Lung microvascular endothelial cell (primary cell): ENCODE measurements at regions not wholly inside any gene's neighbourhood (a gene's known extent, or its start where the extent isn't known, plus 50 kb on each side); places are given as distances from the start of the nearest gene placed in this dataset.
"Not testable (repeated sequence)": the region's sequence is repeated elsewhere in the genome, so short reads cannot be mapped to it uniquely, and the experiment has no call there.

Experiments
- DNase-seq, 2 donors: peaks; one replicate each; pipeline versions ENCODE4 v3.0.0 to v3.0.0-alpha.2; 2010; ENCODE audit warnings: low read depth in 2 of 2

DNA sequence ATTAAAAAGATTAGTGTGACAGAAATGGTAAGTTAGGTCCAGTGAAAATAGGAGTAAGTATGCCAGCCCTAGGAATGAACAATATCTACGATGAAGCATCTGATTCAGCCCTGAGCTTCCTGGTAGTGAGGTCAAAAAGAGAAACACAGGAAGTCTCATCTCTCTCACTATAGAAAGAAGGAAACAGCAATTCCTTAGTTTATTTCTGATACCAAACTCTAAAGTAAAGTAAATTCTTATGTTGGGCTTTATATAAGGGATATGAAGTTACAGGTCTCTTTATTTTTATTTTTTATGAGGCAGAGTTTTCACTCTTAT is 76.7 kb upstream of the RFLNA start:
- peak in 1 of 2 donors; percentile 31 for DNase-seq

DNA sequence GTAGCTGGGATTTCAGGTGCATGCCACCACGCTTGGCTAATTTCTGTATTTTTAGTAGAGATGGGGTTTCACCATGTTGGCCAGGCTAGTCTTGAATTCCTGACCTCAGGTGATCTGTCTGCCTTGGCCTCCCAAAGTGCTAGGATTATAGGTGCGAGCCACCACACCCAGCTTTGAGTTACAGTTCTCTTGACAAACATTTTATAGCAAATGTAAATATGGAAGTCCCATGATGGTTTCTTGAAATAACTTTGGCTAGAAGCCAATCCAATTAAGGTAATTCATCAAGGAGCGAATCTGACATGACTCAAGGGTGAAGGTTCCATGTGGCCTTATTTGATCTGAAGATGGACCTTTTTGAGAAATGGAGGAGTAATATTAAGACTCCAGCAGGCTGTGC is 76.2 kb upstream of the RFLNA start:
- DNase-seq = not testable (repeated sequence)

GRCh38 chr12:124222368-124223245 is 72.3 kb upstream of the RFLNA start:
- DNase-seq = no peak

DNA sequence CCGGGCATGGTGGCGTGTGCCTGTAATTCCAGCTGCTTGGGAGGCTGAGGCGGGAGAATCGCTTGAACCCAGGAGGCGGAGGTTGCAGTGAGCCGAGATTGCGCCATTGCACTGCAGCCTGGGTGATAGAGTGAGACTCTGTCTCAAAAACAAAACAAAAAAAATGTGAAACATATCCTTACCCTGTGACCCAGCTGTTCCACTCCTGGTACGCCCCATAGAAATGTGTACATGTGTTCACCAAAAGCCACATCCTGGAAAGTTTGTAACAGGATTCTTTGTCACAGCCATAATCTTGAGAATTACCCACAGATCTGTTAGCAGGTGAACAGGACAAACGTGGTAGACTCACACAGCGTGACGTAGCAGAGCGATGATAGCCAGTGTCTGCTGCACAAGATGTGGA is 71.2 kb upstream of the RFLNA start:
- not testable (repeated sequence) for DNase-seq

DNA sequence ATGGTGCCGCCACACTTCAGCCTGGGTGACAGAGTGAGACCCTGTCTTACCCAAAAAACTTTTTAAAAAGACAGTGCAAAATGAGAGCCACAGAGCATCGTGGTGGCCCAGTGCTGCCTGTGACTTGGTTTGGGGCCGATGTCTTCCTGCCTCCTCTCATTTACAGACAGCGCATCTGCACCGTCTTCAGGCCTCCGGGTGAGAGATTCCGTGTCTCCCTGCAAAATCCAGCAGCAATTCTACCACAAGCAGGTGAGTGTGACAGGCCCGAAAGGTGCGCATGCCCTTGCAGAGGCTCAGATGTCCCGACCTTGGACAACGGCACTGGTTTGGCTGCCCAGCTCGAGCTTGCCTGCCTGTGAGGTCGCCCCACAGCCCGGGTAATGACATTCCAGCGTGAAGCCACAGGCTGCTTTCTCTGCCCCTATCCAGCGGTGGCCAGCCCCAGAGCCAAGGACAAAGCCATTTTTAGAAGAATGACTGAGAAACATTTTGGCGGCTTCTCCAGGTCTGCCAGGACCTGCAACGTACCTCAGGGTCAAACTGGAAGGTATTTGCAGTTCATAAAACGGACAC is 70.3 kb upstream of the RFLNA start:
- DNase-seq = no peak

DNA sequence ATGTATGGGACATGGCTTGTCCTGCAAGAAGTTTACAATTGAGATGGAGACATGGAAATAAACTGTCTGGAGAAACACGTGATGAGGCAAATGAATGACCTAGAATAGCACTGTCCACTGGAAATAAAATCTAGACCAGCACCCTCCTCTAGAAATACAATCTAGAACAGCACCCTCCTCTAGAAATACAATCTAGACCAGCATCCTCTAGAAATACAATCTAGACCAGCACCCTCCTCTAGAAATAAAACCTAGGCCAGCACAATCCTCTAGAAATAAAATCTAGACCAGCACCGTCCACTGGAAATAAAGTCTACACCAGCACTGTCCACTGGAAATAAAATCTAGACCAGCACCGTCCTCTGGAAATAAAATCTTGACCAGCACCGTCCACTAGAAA is 69.2 kb upstream of the RFLNA start:
- no peak for DNase-seq

DNA sequence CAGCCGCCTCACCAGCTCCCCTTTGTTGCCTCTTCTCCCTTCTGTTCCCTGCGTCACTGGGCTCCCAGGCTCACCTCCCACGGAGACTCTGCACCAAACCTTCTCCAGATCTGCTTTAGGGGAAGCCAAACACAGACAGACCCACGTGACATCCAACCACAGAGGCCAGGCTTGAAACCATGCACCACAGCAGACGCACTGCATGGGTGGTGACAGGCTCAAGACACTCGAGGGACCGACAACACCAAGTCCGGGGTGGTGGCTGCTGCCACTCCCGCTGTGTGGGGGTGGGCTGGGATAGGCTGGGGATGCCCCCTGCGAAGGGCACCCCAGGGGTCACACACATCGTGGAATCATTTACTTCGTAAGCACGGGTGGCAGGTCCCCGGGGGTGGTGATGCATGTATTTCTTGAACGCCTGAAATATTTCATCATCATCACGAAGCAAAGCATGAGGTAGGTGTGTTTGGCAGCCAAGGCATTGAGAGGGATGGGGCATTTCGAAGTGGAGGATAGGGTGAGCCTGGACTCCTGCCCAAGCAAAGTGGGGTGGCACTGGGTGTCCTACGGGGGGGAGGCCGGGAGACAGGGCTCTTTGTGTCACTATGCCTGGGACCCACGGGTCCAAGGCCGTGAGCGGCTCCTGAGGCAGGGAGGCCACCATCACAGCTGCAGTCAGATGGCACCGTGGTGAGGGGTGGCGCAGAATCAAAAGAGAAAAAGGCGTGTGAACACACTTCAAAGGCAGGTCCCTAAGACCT is 66.8 kb upstream of the RFLNA start:
- no peak for DNase-seq

DNA sequence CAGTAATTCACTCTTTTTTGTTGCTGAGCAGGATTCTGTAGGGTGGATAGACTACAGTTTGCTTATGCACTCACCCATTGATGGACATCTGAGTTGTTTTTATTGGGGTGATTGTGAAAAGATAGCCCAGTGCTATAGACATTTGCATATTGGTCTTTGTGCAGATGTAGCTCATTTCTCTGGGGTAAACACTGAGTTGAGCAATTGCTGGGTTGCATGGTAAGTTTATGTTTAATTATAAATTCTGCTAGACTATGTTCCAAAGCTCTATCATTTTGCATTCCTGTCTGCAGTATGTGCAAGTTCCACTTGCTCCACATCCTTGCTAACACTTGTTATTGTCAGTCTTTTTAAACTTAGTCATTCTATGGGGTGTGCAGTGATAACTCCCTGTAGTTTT is 65.4 kb upstream of the RFLNA start:
- DNase-seq = no peak

- no peak for DNase-seq
These were observed 64.7 kb upstream of the RFLNA start for GRCh38 chr12:124230117-124230757.

GRCh38 chr12:124230789-124231188 is 64.1 kb upstream of the RFLNA start:
- DNase-seq = no peak

DNA sequence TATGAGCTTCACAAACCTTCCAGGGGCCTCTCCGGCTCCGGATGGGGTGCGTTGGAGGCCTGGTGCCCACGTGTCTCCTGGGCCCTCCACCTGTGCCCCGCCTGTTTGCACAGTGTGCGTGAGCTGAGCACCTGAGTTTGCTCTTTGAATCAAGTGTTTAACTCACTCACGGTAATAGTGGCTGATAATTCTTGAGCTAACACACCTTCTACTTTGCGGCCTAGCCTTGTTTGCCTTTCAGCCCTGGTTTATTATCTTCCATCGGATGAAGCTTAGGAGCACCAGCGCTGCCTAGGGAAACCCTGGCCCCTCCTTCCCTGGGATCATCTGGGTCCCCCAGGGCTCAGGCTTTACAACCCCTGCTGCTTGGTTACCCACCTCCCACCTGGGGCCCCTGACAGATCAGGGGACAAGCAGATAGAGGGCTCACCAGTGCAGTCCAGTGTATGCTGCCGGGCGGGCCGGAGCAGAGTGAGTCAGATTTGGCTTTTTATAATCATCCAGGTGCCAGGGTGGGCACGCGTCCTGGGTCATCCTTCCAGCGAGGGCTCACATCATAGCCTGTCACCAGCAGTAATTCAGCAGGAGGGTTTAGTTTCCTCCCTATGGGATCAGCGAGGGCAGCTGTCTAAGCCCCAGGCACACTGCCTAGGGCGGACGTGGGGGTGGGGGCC is 62.8 kb upstream of the RFLNA start:
- DNase-seq = no peak

DNA sequence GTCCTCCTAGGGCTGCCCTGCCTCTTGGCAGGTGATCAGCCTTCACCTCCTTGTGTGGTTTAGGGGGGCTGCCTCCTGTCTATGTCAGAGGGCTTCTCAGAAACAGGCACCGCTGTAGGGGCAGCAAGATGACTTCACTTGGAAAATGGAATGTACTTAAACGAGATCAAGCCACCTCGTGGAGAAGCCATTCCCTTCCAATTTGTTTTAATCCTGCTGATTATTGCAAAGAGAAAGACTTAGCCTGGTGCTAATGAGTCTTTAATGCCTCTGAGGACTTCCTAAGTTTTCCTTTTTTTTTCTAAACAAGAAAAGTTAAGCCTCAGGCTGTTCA is 62.3 kb upstream of the RFLNA start:
- DNase-seq = no peak

DNA sequence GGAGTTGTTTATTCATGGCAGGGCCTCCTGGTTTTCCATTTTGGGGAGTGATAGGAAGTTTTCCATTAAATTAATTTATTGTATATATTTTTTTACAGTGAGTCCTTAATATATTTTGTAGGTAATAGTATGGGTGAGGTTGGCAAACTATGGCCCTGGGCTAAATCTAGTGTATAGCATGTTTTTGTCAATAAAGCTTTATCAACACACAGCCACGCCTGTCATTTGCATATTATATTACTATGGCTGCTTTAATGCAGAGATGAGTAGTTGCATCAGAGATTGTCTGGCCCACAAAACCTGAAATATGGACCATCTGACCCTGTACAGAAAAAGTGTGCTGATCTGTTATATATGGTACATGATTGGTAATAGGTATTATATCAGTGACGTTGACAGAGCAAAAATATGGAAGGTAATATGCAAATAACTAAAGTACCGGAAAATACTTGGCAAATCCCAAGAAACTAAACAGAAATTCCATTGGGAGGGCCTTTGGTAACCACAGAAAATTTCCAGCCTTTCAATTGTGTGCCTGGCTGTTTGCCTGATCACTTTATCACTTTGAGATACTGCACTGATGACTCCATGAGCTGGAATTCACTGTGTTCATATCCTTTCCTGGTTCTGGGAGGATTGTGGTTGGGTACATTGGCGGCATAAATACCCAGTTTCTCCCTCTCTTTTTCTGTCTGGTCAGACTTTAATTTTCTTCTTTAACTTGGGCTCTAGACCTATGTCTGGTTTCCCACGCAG is 61.7 kb upstream of the RFLNA start:
- peak in 1 of 2 donors; percentile 84 for DNase-seq

DNA sequence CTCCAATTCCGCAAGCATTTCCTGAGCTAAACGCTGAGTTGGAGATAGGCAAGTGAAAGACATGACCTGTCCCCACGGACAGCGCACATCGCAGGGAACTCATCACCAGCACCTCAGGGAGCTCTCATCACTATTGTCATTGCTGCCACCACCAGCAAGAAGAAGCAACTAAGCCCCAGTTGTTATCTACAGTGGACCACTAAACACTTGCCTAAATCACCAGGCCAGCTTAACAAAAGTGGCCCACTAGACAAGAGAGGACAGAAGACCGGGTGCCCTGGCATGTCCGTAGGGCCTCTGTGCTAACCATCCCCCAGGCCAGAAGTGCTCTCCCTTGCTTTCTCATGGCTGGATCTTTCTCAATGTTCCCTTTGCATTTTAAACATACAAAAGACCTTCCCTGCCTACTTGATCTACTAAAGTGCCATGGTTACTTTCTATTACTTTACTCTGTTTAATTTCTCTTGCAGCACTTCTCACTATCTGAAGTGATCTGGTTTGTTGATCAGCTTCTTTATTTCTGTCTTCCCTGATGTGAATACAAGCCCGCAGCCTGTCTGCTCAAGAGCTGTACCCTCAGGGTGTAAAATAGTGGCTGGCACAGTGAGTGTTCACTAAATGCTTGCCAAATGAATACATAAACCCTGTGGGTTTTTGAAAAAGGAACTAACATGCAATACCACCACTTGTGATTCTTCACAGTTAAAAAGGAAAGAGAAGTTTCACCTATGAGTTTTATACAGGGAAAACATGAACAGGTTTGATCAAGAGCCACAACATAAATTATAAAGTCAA is 60.9 kb upstream of the RFLNA start:
- no peak for DNase-seq

DNA sequence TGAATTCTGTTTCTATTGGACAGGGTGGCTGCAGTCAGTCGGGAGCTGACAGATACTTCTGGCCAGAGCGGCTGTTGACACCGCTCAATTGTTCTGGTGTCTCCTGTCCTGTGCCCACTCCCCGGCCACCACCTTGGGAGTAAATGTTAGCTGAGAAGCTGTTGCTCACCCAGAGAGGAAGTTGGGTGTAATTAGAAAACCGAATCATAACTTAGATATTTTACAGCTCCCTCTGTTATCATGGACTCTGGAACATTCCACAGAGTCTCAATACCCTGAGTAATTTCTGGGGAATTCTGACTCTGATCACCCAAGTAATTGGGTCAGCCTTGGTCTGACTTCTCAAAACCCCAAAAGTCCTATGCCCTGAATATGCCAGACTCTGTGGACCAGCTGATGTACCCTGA is 58.3 kb upstream of the RFLNA start:
- peak in 1 of 2 donors; percentile 80 for DNase-seq

GRCh38 chr12:124238886-124239285 is 56.0 kb upstream of the RFLNA start:
- no peak for DNase-seq

DNA sequence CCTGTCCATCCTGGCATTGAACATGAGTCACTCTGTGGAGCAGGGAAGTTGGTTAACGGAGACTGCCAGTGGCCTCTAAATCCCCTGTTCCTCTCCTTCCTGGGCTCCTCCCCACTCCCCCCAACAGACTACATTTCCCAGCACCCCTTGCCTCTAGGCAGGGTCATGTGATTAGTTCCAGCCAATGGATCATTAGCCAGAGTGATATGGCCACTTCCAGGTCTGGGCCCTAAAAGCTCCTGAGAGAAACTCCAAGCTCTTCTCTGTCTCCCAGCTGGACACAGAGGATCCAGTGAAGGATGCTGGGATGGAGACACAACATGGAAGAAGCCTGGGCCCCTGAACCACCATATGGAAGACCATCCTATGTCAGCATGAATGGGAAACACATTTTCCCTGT is 54.4 kb upstream of the RFLNA start:
- peak; percentile 7 to 19 for DNase-seq

GRCh38 chr12:124241776-124242528 is 52.9 kb upstream of the RFLNA start:
- DNase-seq = no peak

- no peak for DNase-seq
These were observed 52.3 kb upstream of the RFLNA start for GRCh38 chr12:124242529-124243065.
